OCI-LY3 (cell line): ENCODE measurements at regions not wholly inside any gene's neighbourhood (a gene's known extent, or its start where the extent isn't known, plus 50 kb on each side); places are given as distances from the start of the nearest gene placed in this dataset.

Source experiments
- H2AFZ ChIP-seq: fragments of 200-600, 300-600 bp; shearing (Covaris generic); 2 replicates; pipeline ENCODE4 v1.6.0; 2014; ENCODE audit warnings: antibody characterized with exemption, low read depth, low read length
- H3K27ac ChIP-seq: fragments of 200-600, 300-600 bp; sonication (generic); 2 replicates; pipeline ENCODE4 v1.5.1; 2014; ENCODE audit warnings: mild to moderate bottlenecking, low read length, moderate library complexity, mixed read lengths
- H3K27me3 ChIP-seq: fragments of 200-600, 300-600 bp; sonication (generic); 2 replicates; pipeline ENCODE4 v1.6.1; 2014; ENCODE audit warnings: low read depth, low read length, mixed read lengths
- H3K36me3 ChIP-seq: fragments of 200-600, 300-600 bp; sonication (generic); replicated peaks from 2 replicates; pipeline ENCODE3; 2014; ENCODE audit warnings: low read depth, low read length, mixed read lengths
- H3K4me1 ChIP-seq: fragments of 300-600, 200-600 bp; sonication (generic); 2 replicates; pipeline ENCODE4 v1.6.1; 2014; ENCODE audit warnings: low read length, mixed read lengths
- H3K4me2 ChIP-seq: fragments of 200-600, 300-600 bp; sonication (generic); 2 replicates; pipeline ENCODE4 v1.6.1; 2014; ENCODE audit warnings: low read length, mixed read lengths
- H3K4me3 ChIP-seq: fragments of 300-600, 200-600 bp; sonication (generic); 2 replicates; pipeline ENCODE4 v1.5.1; 2014; ENCODE audit warnings: antibody characterized with exemption, mild to moderate bottlenecking, low read length, moderate library complexity
- H3K79me2 ChIP-seq: fragments of 300-600, 200-600 bp; shearing (Covaris generic); 2 replicates; pipeline ENCODE4 v1.6.1; 2014; ENCODE audit warnings: mild to moderate bottlenecking, low read length, mixed read lengths
- H3K9ac ChIP-seq: fragments of 300-600, 200-600 bp; shearing (Covaris generic); 2 replicates; pipeline ENCODE4 v1.6.0; 2014; ENCODE audit warnings: mild to moderate bottlenecking, low read length, moderate library complexity
- H3K9me3 ChIP-seq: fragments of 200-600, 300-600 bp; shearing (Covaris generic); 2 replicates; pipeline ENCODE4 v1.6.1; 2014; ENCODE audit warnings: low read length, mixed read lengths; ENCODE audit not compliant: insufficient read depth
- H4K20me1 ChIP-seq: fragments of 200-600, 300-600 bp; sonication (generic); 2 replicates; pipeline ENCODE4 v1.6.1; 2016; ENCODE audit warnings: low read length, mixed read lengths; ENCODE audit not compliant: insufficient read depth
- CTCF ChIP-seq: fragments of 200-600, 300-600 bp; sonication (generic); IDR thresholded peaks from 2 replicates; pipeline ENCODE4 v1.5.1; 2014; ENCODE audit warnings: antibody characterized with exemption, low read length, low read depth
- EZH2phosphoT487 ChIP-seq: fragments of 200-600 bp; shearing (Covaris generic); IDR thresholded peaks from 2 replicates; pipeline ENCODE4 v1.6.1; 2018; ENCODE audit warnings: antibody characterized with exemption, mixed run types, low read depth

GRCh38 chr6:115706981-115707380, 353.7 kb downstream of the FRK start:
- no peak overlapping the region for H2AFZ ChIP-seq
- TF ChIP-seq EZH2phosphoT487 (no peak), CTCF (no peak)
- no peaks in the 10 kb centered on the region for H3K36me3 ChIP-seq
- no peak overlapping the region for H3K27ac ChIP-seq
- no peak overlapping the region for H3K9ac ChIP-seq
- H3K4me1 ChIP-seq = no peaks in the 10 kb centered on the region
- no peaks in the 10 kb centered on the region for H3K27me3 ChIP-seq
- no peak overlapping the region for H3K4me3 ChIP-seq
- no peaks in the 10 kb centered on the region for H3K79me2 ChIP-seq
- no peaks in the 10 kb centered on the region for H3K9me3 ChIP-seq
- no peak overlapping the region for H3K4me2 ChIP-seq
- H4K20me1 ChIP-seq = no peaks in the 10 kb centered on the region

- Histone ChIP-seq H3K4me3 (no peak overlapping the region), H3K9ac (no peak overlapping the region), H3K27me3 (no peaks in the 10 kb centered on the region), H3K4me1 (no peaks in the 10 kb centered on the region), H3K36me3 (no peaks in the 10 kb centered on the region), H4K20me1 (no peaks in the 10 kb centered on the region), H3K9me3 (no peaks in the 10 kb centered on the region), H3K79me2 (no peaks in the 10 kb centered on the region), H3K27ac (no peak overlapping the region), H3K4me2 (no peak overlapping the region), H2AFZ (no peak overlapping the region)
- no peak for TF ChIP-seq EZH2phosphoT487
Observed at GRCh38 chr6:115706324-115706723, 354.4 kb downstream of the FRK start.

GRCh38 chr6:115704028-115704427, 356.7 kb downstream of the FRK start:
- H3K79me2 ChIP-seq = no peaks in the 10 kb centered on the region
- TF ChIP-seq EZH2phosphoT487 (no peak), CTCF (no peak)
- H2AFZ ChIP-seq = no peak overlapping the region
- H3K27ac ChIP-seq = no peak overlapping the region
- no peaks in the 10 kb centered on the region for H3K27me3 ChIP-seq
- H3K9ac ChIP-seq = no peak overlapping the region
- H3K4me1 ChIP-seq = no peaks in the 10 kb centered on the region
- H3K4me2 ChIP-seq = no peak overlapping the region
- no peaks in the 10 kb centered on the region for H4K20me1 ChIP-seq
- no peak overlapping the region for H3K4me3 ChIP-seq
- no peaks in the 10 kb centered on the region for H3K36me3 ChIP-seq
- no peaks in the 10 kb centered on the region for H3K9me3 ChIP-seq

- H3K9me3 ChIP-seq = no peaks in the 10 kb centered on the region
- no peaks in the 10 kb centered on the region for H4K20me1 ChIP-seq
- no peak for TF ChIP-seq EZH2phosphoT487
- no peak for TF ChIP-seq CTCF
- no peak overlapping the region for H3K9ac ChIP-seq
- no peaks in the 10 kb centered on the region for H3K36me3 ChIP-seq
- H3K27me3 ChIP-seq = no peaks in the 10 kb centered on the region
- H3K4me1 ChIP-seq = peaks cover 3% of the 10 kb centered on the region
- no peak overlapping the region for H3K4me3 ChIP-seq
- H3K79me2 ChIP-seq = no peaks in the 10 kb centered on the region
- no peak overlapping the region for H2AFZ ChIP-seq
- no peak overlapping the region for H3K4me2 ChIP-seq
- no peak overlapping the region for H3K27ac ChIP-seq
Observed at GRCh38 chr6:115691433-115691832, 369.3 kb downstream of the FRK start.

- Histone ChIP-seq H3K36me3 (no peaks in the 10 kb centered on the region), H3K4me3 (no peak overlapping the region), H4K20me1 (no peaks in the 10 kb centered on the region), H3K4me1 (peaks cover 9% of the 10 kb centered on the region), H3K27ac (no peak overlapping the region), H3K9ac (no peak overlapping the region), H3K79me2 (no peaks in the 10 kb centered on the region), H2AFZ (no peak overlapping the region), H3K9me3 (no peaks in the 10 kb centered on the region), H3K4me2 (no peak overlapping the region), H3K27me3 (no peaks in the 10 kb centered on the region)
- TF ChIP-seq EZH2phosphoT487 (no peak), CTCF (no peak)
Observed at GRCh38 chr6:115690854-115691253, 369.8 kb downstream of the FRK start.
